GM19452 (cell line): ENCODE measurements at regions not wholly inside any gene's neighbourhood (a gene's known extent, or its start where the extent isn't known, plus 50 kb on each side); places are given as distances from the start of the nearest gene placed in this dataset.

Experiments used
- ATAC-seq: cut with Tn5 transposase; IDR thresholded peaks from one replicate; pipeline ENCODE4 v1.9.1; 2021; ENCODE audit not compliant: unreplicated experiment

DNA sequence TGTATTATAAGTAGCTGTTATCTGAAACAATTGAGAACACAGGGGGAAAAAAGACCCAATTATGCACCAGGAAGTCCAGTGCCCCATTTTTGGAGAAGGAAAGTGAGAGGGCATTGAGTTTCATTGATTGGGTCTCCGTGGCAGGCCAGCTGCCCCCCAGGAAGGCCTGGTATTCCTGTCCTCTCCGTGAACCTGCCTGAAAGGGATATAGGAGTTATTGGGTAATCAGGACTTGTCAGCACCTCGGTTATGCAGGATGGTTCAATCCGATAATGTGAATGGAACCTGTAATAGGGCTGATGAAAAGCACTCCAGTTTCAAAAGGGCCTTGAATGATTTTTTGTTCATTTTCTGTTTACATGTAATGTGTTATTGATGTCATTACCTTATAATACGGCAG is 122.0 kb upstream of the RARB start:
- no peak for ATAC-seq

DNA sequence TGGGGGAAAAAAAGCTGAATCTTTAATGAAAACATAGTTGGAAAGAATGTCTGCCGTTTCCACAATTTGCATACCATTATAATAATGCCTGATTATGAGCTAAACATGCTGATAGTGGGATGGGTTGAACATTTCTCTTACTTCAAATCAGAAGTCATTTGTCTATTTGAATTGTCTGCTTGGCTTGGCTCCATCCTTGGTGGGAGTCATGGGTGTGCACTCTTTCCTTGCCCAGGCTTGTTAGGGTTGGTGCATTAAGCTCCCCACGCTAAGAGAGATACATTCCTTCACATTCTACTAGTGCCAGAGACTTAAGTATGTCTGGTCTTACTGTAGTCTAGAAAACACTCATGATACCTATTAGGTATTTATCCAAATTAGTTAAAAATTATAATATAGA is 121.4 kb upstream of the RARB start:
- ATAC-seq, result no peak

DNA sequence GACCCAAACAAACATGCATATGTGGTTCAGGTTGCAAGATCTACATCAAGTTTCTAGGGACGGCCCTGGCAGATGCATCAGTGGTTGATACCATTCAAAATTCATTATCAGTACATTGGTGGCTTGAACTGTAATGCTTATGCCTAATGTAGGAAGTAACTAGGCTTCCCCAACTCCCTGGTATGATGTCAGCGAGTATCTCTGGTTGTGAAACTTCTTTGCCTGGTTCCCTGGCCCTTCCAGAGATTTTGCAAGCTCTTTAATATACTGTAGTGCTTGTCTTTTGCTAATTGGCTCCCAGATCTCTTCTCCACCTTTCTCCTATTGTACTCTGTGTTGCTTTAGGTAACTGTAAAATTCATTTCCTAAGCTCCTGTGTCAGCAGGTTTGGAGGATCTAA is 114.8 kb upstream of the RARB start:
- ATAC-seq, result no peak

DNA sequence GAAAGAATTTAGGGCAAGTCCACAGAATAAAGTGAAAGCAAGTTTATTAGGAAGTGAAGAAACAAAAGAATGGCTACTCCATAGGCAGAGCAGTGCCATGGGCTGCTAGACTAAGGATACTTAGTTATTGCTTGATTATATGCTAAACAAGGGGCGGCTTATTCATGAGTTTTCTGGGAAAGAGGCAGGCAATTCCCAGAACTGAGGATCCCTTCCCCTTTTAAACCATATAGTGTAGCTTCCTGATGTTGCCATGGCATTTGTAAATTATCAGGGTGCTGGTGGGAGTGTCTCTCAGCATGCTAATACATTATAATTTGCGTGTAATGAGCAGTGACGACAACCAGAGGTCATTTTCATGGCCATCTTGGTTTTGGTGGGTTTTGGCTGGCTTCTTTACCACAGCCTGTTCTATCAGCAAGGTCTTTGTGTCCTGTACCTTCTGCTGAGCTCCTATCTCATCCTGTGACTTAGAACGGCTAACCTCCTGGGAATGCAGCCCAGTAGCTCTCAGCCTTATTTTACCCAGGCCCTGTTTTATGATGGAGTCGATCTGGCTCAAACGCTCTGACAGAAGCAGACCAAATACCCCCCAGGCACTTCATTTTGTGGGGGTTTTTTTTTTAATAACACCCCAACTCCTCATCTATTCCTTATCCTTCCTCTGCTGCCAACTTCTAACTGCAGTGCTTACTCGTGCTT is 103.0 kb upstream of the RARB start:
- ATAC-seq, result no peak

DNA sequence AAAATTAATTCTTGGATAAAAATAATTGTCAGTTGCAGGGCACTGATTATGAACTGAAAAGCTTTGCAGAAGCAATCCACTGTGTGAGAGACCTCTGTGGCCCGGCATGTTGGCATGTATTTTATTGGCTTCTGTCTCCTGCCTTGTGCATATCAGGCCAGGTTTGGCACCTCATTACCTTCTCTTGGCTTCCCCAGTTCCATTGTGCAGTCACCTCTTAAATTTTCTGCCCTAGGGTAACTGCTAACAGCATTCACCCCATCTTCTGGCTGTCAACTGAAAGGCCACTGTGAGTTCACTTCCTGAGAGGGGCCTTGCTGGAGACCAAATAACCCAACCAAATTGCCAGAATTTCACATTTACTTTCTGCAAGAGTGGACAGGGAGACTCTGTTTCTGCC is 92.7 kb upstream of the RARB start:
- ATAC-seq, result no peak

DNA sequence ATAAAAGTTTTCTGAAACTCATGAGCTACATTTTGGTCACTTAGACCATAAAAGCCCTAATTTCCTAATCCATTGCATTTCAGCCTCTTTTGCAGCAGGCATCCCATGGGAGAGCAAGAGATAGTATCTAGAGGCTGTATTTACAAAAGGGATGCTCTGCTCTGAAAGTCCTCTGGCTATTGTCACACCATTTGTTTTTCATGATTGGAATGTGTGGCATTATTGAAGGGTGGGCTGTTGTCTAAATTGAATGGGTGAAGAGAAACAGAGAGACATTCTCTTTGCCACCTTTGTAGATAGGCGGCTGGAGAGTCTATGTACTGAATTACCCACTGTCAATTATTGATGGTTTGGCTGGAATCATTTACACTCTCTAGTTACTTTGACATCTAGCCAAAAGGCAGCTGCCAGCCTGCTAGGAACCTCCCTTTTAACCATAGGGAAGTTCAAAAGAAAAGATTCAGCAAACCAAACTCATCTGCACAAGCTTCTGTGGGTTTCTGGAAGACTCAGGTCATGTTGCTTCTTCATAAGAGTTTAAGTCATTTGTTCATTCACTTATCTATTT is 89.8 kb upstream of the RARB start:
- ATAC-seq, result no peak

DNA sequence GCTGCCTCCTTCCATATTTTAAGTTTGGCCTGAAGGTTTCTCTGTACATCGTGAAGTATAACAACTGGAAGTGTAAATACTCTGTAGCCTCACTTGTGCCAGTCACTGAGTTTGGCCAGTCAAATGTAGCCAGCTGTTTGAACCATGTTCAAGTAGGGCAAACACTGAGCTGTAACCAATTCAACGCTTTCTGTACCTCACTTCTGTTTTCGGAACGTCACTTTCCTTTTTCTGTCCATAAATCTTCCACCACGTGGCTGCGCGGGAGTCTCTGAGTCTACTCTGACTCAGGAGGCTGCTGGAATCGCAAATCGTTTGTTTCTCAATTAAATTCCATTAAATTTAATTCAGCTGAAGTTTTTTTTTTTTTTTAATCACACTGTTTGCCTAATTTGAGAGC is 88.8 kb upstream of the RARB start:
- ATAC-seq, result no peak

DNA sequence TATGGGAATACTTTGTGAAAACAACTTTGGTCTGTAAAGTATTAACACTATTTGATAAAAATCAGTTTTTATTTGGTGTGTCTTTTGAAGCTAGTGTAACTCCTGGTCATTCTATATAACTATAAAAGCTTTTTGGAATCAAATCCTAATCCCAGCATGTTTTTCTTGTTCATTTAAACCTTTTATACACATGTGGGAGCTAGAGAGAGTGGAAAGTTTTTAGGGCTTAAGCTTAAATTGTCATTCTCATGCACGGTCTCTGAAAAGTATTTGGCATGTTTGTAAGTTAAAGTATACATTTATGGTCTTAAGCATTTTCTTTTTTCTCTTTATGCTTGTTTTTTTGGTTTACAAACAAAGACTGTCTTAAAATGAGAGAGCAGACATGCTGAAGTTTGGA is 83.4 kb upstream of the RARB start:
- no peak for ATAC-seq

DNA sequence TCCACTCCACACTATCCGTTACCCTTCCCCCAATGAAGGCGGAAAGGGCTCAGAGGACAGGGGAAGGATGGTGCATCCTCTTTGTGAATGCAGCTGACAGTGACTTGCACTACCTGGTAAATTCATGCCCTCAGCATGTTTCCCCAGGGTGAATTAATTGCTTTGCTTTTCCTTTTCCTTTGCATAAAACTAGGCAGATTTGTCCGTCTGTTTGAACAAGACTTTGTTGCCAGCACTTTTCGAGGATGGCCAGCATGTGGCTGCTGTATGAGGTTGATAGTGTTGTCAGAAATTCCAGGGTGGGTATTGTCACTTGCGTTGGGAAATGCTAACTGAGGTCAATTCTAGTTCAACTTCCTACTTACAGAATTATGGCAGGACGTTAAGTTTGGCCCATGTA is 79.0 kb upstream of the RARB start:
- no peak for ATAC-seq

DNA sequence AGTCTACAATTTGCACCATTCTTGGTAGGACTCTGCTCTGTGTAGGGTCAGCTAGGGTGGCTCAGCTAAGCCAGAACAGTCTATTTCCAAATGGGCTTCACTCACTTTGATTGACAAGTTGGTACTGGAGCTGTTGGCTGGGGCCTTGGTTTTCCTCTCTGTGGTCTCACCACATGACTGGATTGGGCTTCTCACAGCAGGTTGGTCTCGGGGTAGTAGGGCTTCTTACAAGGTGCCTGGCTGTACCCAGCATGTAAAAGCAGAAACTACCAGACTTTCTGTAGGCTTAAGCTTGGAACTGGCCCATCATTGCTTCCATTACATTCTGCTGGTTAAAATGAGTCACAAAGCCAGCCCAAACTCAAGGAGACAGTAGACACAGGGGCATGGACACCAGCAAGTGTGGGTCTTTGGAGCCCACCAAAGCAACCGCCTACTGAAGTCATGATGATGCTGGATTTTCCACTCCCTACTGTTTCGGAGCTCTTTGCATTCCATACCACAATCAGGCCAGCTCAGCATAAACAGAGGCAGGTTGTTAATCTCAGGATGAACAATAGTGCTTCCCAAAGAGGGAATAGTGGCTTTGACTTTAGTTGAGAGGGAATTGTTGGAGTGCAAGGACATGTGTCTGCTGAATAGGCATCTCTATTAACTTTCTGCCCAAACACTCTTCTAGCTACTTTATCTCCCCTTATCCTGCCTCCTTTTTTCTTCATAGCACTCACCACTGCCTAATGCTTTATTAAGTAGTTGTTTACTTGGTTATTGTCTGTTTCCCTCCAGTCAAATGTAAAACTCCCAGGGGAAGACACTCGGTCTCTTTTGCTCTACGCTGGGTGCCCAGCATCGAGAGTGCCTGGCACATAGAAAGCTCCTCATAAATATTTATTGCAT is 78.0 kb upstream of the RARB start:
- no peak for ATAC-seq

DNA sequence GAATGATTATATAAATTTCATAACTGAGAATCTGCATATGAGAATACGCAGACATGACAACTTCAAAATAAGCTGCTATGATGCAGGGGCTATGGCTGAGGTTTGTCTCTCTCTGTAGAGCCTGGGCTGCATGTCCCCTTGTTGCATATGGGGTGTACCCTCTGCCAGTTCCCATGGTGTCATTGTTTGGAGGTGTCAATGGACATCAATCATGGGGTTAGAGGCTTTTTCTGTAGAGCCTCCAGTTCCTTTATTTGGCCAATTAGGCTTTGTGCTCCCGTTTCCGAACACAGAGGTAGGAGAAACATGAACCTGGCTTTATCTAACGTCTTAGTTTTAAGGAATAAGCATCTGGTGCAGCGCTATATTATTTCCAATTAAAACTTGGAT is 77.3 kb upstream of the RARB start:
- ATAC-seq, result no peak

DNA sequence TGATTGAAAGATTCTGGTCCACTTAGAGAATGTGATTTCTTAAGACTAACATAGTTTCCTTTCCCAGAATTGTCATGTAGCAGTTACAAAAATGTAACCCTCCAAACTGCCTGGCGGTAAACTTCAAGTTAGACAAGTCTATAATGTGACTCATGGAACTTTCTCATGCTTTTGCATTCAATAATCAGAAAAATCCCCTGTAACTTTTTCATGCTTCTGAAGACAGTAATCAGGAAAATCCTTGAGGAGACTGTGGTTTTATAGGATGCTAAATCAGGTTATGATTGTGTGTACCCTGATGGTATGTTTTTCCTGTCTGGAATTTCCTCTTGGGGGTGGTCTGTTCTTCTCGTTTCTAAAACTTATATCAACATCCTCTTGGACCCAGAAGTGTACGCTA is 74.0 kb upstream of the RARB start:
- ATAC-seq, result no peak

DNA sequence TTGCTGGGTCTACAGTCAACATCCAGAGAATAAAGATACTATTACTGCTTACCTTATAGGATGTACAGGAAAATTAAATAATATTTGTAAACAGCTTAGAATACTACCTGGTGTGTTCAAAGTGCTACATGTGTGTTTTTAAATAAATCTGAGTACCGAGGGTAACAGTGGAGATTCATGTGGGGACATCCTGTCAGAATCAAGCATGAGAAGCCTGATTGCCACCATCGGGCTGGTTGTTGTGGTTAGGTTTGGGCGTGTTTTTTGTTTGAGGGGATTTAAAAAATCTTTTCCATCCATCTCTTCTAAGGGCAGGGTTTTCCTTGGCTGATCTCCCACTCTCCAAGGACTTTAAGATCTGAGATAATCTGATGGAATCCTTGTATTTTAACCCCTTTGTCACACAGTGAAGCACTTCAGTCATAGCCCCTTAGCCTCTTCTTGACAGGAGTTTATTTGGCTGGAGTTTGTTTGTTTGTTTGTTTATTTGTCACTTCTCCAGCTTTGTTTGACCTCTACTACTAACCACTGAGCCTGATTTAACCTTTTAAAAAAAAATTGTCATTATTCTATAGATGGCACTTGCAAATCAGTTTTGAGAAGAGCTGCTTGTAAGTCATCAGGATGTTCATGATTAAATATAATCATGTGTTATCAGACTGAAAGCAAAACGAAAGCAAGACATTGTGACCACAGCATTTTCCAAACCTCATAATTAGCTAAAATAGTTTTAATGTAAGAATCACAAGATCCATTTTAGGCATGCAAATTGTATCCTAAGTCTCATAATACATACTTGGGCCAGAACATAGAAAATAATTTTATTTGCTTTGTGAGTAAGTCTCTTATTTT is 72.8 kb upstream of the RARB start:
- no peak for ATAC-seq

DNA sequence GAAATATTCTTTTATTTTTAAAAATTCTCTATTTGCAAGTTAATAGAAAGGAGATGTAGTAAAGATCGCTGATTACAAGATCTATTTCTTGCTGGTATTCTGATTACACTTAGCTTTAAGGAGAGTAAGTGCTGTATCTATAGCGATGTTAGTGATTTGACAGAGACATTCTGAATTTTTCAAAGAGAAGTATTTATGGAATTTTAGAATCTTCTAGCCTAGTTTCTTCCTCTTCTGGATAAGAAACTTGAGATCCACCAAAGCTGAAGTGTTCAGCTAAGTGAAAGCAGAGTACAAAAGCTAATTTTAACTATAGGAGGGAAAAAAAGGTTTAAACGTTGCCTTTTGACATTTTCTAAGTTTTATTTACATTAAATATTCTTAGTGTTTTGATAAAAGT is 72.1 kb upstream of the RARB start:
- no peak for ATAC-seq

DNA sequence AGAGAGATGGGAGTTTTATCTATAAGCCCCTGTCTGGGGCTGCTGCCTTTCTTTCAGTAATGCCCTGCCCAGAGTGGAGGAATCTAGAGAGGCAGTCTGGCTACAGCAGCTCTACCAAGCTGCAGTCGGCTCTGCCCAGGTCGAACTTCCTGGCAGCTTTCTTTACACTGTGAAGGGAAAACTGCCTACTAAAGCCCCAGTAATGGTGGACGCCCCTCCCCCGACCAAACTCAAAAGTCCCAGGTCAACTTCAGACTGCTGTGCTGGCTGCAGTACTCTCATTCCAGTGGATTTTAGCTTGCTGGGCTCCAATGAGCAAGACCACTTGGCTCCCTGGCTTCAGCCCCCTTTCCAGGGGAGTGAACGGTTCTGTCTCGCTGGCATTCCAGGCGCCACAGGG is 65.9 kb upstream of the RARB start:
- no peak for ATAC-seq

DNA sequence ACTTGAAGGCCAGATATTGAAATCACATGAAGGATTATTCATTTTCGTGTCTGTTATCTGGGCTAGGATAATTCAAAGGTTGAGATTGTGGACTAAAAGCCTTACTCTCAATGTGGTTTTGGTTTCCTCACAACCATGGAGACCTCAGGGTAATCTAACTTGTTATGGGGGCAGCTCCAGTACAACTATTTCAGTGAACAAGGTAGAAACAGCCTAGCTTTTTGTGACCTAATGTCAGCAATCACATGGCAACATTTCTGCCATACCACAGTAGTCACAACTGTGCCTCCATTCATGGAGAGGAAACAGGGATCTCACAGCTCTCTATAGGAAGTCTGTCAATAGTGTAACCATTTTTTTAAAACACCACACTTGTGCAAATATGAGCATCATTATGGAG is 62.4 kb upstream of the RARB start:
- ATAC-seq, result no peak

DNA sequence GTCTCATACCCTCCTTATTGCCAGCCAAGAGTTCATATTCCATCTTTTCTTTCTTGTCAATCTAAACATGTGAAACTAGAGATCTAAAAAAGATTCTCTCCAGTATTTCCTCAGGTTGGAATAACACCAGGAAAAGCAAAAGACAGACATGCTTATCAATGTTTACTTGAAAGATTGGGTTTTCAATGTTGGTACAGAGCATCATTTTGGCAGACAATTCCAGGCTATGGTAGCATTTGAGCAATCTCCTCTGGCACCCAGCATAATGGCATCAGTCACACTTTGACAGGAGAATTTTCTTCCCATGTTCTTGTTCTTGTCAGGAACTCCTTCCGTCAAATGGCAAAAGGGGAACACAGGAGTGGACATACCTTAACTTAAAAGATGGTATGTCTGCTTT is 61.0 kb upstream of the RARB start:
- ATAC-seq, result no peak

DNA sequence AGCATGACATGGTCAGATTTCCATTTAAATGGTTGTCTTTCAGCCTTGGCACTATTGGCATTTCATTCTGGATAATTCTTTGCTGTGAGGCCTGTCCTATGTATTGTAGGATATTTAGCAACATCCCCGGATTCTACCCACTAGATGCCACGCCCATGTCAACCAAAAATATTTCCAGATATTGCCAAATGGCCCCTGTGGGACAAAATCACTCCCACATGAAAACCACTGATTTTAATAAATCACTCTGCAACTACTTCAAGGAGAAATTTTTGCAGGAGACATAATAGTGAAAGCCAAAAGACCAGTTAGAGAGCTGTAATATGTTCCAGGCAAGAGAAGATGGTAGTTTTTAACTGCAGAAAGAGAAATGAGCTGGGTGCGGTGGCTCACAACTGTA is 55.9 kb upstream of the RARB start:
- ATAC-seq, result no peak

DNA sequence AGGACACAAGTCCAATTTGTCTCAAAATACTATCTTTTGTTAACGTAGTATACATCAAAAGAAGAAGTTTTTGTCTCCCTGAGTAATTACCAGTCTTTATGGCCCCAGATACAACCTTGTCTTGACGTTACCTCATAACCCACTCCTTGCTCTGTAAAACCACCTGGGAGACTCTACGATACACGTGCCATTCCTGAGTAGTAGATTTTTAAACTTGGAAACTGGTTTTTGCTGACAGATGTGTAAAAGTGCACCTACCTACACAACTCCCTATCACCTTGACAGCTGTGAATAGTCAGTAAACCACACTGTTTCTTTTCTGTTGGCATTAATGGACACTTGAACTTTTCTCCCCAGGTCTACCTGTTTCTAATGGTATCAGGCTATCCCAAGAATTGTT is 51.7 kb upstream of the RARB start:
- ATAC-seq, result no peak

DNA sequence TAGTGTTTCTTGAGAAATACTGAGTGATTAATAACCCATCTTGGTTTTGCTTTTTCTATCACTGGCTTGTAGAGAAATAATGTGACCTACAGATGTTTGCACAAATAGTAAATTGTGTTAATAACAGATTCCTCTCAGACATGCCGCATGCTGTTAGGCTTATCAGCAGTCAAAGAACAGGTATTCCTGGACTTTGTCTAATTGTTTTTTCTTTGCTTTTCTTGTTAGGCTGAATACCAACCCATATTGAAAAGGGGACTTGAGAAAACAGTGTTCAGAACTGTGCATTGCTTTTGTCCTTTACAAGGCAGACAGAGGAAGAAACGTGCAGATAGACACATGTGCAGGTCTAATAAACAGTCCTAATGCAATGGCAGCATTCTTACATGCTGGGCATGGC is 51.0 kb upstream of the RARB start:
- ATAC-seq, result no peak
